NCI-H146 (cell line): ENCODE measurements at regions not wholly inside any gene's neighbourhood (a gene's known extent, or its start where the extent isn't known, plus 50 kb on each side); places are given as distances from the start of the nearest gene placed in this dataset.

ENCODE experiments used
- DNase-seq: peaks from one replicate; lab custom pipeline; 2025; lab: John Stamatoyannopoulos, UW

DNA sequence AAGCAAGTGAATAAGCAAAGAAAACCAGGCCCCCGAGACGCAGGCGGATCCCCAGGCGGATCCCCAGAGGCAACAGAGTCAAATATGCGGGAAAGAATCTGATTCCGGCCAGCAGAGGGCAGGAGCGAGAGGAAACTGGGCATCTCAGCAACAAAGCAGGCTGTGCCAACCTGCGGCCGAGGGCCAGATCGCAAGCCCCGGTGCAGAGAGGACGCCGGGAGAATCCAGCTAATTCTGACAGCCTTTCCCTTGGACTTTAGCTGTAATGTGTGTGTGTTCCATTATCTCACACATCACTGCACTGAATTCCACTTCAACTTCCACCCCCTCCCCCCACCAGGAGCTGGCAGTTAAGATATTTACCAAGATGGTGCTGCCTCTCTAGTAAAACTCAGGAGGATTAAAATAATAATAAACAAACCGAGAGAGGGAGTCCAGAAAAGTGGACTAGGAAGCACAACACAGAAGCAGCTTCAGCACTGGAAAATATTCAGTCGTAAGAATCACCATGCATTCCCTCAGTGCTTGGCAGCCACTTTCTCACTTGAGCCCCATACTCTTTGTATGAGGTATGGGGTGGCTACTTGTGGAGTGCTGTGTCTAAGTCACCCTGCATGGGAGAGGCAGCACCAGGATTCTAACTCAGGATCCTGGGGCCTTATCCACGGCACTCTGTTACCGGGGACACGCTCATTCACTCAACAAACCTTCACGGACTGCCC, 66.2 kb upstream of the SNX9 start:
- DNase-seq, result peak; percentile 89

DNA sequence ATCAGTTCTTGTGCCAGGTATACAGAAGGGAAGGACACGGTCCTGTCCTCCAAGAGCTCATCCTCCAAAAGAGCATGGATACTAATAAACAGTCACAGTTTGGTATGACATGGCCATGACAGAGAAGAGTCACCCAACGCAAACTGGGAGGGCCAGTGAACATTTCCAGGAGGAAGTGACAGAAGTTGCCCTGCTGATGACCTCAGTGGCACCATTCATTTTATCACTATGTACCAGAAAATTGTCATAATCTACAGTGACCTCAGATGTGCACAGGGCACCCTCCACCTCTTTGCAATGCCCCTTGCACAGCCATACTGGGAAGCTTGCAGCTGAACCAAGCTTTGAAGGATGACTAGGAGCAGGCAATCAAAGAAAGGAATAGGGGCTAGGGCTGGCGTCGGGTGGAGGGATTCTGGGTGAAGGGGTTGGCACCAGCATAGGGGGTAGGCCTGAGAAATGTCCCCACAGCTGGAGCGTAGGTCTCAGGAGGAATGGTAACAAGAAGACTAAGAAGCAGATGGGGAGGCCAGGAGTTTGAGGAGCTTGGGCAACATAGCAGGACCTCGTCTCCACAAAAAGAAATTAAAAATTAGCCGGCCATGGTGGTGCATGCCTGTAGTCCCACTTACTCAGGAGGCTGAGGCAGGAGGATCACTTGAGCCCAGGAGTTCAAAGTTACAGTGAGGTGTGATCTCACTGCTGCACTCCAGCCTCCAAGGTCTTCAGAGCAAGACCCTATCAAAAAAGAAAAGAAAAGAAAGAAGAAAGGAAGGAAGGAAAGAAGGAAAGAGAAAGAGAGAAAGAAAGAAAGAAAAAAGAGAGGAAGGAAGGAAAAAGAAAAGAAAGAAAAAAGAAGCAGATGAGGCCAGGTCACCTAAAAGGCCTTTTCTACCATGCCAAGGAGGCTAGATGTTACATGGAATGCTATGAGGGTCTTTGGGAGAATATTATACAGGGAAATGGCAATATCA, 65.3 kb upstream of the SNX9 start:
- DNase-seq, result no peak

DNA sequence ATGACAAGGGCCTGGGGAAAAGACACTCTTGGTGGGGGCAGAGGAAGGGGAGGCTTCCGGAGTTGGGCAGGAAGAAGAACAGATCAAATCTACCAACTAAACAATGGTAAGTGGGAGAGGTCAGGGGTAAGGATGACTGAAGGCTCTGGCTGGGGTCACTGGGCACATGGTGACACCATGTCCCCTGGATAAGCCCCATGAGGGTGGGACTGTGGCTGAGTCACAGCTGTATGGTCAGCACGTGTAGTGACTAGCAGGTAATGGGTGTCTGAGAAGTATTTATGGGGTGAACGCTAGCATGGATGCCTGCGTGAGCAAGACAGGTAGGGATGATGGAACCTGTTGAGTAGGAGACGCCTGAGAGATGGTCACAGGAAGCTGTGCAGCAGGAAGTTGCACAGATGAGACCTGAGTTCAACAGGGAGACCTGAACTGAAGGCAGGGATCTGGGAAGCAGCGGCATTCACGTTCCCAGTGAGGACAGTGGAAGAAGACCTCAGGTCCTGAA, 64.5 kb upstream of the SNX9 start:
- DNase-seq, result no peak

DNA sequence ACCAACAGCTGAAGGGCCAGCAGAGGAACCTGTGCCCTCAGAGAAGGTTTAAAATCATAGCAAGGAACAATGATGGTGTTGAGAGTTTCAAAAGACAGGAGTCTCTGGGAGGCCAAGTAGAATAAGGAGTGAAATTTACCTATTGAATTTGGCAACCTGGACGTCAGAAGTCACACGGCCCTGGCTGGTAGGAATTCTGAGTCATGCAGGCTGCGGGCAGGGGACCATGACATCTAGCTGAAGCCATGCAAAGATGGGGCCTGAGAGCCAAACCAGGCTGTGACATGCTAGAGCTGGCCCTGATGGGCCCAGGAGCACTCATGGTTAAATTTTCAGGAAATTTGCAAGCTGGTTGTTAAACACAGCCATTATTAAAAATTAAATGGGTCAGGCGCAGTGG, 64.0 kb upstream of the SNX9 start:
- no peak for DNase-seq

GRCh38 chr6:157760137-157760536, 62.9 kb upstream of the SNX9 start:
- DNase-seq, result no peak

DNA sequence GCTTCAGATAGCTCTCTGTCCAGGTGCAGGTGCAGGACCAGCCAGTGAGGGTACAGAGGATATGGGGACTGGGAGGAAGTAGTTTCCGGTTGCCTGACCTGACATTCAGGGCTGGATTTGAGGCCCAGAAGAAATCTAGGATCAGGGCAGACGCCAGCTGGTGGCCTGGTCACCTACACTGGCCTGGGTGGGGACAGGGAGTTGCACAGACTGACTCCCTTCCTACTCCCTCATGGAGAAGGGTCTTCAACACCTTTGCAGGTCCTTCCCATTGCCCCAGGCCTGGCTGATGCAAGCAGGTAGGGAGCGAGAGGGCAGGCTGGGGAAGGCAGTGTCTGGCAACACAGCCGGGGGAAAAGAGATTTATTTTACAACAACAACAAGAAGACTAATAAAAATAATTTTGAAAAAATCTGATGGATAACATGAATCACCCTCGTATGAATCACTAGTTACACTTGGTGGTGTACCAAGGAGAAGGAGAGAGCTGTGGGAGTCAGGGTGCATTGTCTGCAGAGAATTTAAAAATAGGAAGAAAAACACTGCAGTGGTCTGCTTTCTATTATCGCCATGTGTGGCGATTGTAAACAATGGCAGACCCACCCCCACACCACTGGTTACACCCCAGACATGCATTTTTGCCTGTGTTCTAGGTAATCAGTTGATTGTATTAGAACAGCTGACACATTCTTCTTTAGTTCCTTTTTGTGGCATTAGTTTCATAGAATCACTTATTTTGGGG, 62.3 kb upstream of the SNX9 start:
- no peak for DNase-seq

DNA sequence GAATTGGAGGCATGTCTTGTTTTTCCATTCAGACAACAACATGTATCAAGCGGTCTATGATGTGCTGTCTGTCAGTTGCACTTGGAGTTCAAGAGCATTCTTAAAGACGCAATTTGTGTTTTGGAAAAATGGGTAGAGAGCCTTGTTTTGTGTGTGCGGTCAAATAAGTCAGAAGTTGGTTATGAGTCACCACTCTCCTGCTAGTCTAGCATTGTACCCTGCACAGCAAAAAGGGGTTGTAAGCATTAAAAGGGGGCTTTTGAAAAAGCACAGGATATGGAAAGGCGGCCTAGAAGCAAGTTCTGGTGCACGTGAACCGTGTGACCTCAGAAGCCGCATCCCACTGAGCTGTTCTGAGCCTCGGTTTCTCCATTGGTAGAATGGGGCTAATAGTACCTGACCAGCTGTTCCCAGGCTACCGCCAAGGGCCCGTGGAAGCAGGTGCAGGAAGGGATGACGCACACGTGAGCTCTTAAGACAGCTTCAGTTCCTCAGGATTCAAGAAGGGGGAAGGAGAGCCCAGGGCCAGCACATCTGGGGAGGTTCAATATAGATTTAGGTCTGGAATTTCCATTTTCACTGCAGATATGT, 61.6 kb upstream of the SNX9 start:
- no peak for DNase-seq

DNA sequence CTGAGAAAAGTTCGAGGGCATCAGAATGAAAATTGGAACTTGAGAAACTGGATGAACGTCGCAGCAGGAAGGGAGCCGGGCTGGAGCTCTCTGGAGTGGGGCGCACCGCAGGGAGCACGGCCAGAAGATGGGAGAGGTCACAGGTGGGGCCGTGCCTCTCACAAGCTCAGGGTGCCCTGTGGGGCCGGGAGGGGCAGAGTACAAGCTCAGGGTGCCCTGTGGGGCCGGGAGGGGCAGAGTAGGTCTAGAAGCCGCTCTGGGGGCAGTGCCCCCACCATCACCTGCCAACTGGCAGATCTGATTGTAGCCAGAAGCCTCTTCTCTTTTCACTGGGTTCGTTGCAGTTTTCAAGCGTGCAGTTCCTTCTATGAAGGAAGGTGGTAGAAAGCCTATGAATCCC, 61.1 kb upstream of the SNX9 start:
- no peak for DNase-seq

GRCh38 chr6:157762636-157763035, 60.4 kb upstream of the SNX9 start:
- DNase-seq, result no peak

DNA sequence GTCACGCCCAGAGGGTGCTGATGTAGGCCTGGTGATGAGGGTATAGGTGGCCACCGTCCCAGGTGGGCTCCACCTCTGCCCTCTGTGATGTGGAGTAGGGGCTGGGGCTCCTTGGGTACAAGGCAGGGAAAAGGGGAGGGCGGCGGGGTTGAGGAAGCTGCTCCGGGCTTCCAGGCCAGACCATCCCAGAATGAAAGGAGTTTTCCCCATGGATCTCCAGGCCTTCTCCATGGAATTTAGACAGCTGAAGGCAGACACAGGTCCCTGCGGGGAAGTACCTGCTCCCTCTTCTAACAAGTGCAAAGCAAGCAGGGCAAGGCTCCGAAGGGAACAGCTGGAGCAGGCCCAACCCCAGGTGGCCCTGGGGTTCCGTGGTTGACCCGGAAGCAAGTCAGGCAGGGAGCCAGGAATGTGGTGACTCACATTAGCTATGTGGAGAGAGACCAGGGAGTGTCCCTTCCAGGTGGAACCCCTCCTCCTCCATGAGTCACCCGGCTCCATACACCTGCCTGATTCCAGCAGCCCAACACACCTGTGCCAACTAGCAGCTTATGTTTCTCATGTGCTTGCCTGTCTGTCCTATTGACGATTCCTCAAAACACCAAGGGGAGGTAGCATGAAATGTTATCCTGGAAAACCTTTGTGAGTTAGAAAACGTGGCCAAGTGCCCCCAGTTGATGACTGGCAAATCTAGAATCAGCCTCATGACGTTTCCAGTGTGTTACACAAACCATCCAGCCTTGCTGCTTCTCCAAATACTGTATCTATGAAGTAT, 59.7 kb upstream of the SNX9 start:
- DNase-seq, result peak; percentile 99

DNA sequence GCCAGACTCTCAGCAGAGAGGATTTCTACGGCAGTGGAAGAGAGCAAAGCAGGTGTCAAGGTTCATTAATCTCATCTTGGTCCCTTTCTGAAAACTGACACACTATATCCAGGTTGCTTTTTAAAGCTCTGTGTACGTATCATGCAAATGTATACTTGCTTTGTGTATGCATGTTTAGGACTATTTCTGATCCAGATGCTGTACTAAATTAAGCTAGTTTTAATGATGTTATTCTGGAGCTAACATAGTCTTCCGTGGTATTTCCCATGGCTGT, 59.2 kb upstream of the SNX9 start:
- DNase-seq, result no peak

- no peak for DNase-seq
Measured at GRCh38 chr6:157764178-157765068, 58.6 kb upstream of the SNX9 start.

DNA sequence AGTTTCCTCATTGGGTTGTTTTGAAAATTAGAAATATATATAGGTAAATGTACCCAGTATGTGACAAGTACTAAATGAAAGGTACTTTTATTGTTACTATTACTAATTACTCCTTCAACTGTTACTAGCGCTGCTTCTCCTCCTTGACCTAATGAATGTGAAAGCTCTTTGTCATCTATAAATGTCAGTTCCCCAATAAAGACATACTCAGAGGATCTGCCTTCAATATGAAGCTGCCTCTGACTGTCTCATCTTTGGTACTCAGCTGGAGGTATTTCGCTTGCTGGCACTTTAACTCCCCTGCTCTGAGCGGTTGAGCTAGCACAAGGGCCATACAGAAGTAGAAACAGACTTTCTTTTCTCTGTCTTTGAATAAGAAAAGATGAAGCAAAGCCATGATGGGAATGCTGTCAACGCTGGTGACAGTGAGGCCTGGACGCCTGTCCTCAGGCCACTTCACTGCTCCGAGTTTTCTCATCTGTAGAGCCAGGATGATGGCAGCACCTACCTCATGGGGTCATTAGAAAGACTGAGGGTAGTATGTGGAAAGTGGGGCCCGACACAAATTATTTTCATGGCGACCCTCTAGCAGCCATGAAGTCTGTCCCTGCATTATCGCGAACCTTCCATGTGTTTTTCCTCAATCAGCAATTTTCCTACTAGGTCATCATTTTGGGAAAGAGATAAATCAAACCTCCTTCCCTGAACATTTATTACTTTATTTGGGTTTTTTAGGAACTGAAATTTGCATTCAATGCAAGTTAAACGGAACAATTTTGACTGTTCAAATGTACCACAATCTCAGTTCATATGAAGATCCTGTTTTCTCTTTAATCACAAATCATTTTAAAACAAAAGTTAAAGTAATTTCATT, 55.9 kb upstream of the SNX9 start:
- DNase-seq, result no peak

DNA sequence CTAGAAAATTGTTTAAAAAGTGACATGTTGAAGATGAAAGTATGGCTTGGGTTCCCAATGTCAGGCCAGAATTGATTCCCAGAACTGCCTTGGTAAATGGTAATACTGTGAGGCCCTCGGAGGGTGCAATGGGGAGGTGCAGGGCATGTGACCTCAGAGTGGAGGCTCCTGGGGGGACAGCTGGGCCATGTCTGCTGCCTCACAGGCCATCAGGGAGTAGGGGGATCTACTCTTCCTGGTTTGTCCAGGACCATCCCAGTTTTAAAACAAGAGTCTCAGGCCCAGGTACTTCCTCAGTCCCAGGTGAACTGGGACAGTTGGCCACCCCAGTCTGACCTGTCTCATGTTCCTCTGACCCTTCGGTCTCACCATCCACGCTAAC, 55.3 kb upstream of the SNX9 start:
- no peak for DNase-seq

GRCh38 chr6:157768304-157768703, 54.7 kb upstream of the SNX9 start:
- DNase-seq, result no peak

- DNase-seq, result no peak
Measured at GRCh38 chr6:157768863-157769551, 54.0 kb upstream of the SNX9 start.

DNA sequence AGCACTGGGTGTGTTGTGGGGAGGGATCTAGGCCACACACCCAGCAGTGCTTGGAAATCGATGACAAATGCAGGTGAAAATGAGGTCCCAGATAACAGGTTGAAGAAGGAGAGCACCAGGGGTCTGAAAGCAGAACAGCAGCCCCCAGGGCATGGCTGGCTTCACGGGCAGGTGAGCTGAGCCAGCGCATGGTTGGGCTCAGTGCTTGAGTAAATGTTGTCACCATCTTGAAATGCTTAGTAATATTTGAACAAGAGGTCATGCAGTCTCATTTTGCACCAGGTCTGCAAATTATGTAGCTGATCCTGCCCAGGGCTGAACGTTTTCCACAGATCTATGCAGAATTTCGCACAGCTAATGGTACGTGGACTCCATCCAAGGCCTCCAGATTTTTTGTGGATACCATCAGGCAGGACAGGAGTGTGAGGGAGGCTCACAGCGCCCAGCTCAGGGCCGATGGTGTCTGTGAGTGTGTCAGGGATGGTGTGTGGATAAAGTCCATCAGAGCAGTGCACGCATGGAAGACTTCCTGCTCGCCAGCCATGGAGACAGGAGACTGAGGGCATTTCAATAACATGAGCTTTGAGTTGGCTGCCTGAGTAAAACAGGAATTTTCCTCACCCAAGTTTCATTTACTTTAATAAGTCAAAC, 53.1 kb upstream of the SNX9 start:
- peak; percentile 96 for DNase-seq

GRCh38 chr6:157770946-157771345, 52.1 kb upstream of the SNX9 start:
- DNase-seq, result no peak
